ENCODE measurements at regions not wholly inside any gene's neighbourhood (a gene's known extent, or its start where the extent isn't known, plus 50 kb on each side); places are given as distances from the start of the nearest gene placed in this dataset.

GRCh38 chr2:58908501-58909154 is 667.5 kb upstream of the FANCL start:
- TF ChIP-seq POLR2A (IDR thresholded peaks at IDR 0.05), result no peak
- TF ChIP-seq, protein P1, sequence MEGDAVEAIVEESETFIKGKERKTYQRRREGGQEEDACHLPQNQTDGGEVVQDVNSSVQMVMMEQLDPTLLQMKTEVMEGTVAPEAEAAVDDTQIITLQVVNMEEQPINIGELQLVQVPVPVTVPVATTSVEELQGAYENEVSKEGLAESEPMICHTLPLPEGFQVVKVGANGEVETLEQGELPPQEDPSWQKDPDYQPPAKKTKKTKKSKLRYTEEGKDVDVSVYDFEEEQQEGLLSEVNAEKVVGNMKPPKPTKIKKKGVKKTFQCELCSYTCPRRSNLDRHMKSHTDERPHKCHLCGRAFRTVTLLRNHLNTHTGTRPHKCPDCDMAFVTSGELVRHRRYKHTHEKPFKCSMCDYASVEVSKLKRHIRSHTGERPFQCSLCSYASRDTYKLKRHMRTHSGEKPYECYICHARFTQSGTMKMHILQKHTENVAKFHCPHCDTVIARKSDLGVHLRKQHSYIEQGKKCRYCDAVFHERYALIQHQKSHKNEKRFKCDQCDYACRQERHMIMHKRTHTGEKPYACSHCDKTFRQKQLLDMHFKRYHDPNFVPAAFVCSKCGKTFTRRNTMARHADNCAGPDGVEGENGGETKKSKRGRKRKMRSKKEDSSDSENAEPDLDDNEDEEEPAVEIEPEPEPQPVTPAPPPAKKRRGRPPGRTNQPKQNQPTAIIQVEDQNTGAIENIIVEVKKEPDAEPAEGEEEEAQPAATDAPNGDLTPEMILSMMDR (IDR thresholded peaks at IDR 0.05), result no peak
